CD4-positive, alpha-beta T cell (primary cell): ENCODE measurements at regions not wholly inside any gene's neighbourhood (a gene's known extent, or its start where the extent isn't known, plus 50 kb on each side); places are given as distances from the start of the nearest gene placed in this dataset.
A peak's percentile ranks its signal among the peaks of the same experiment; 100 is the strongest.

Source experiments
- ATAC-seq: fragments of 200-7000 bp; cut with Tn5 transposase; one replicate; pipeline ENCODE4 v1.10.0; 2022; ENCODE audit warnings: mild to moderate bottlenecking; ENCODE audit not compliant: poor library complexity
- CTCF ChIA-PET: fragments of 350-600 bp; sonication (Branson Sonifier 250); formaldehyde crosslinking; loops from one replicate; lab custom pipeline; 2021; ENCODE audit warnings: antibody characterized with exemption, inconsistent platforms; lab: Charles Lee
- POLR2A ChIA-PET: fragments of 350-600 bp; sonication (Branson Sonifier 250); formaldehyde crosslinking; loops from one replicate; lab custom pipeline; 2021; ENCODE audit warnings: antibody characterized with exemption, inconsistent platforms; lab: Charles Lee
- DNase-seq, 14 experiments: peaks; one replicate each; pipeline ENCODE4 v3.0.0-alpha.2; 2013 to 2020; ENCODE audit warnings: mixed read lengths in 2 of 14
- H3K27ac ChIP-seq, 2 donors: one replicate each; pipeline versions ENCODE4 v1.5.1 to v1.7.0; 2013; ENCODE audit warnings: low read length in 2 of 2, low read depth in 1 of 2, mild to moderate bottlenecking in 1 of 2
- H3K27me3 ChIP-seq, 2 experiments: 1 replicate in 1 of 2; 2 replicates in 1 of 2; pipeline versions ENCODE4 v1.6.1 to v1.7.0; 2013; ENCODE audit warnings: low read length in 2 of 2, control low read depth in 1 of 2, mild to moderate bottlenecking in 1 of 2, moderate library complexity in 1 of 2; ENCODE audit not compliant: insufficient read depth in 2 of 2, control insufficient read depth in 1 of 2
- H3K36me3 ChIP-seq: one replicate; pipeline ENCODE4 v1.6.1; 2013; ENCODE audit warnings: low read length, control low read depth; ENCODE audit not compliant: insufficient read depth
- H3K4me1 ChIP-seq: one replicate; pipeline ENCODE4 v1.6.1; 2013; ENCODE audit warnings: low read length, control low read depth; ENCODE audit not compliant: insufficient read depth
- H3K4me3 ChIP-seq: one replicate; pipeline ENCODE4 v1.5.1; 2013; ENCODE audit warnings: mild to moderate bottlenecking, low read length, moderate library complexity
- H3K9me3 ChIP-seq, 2 experiments: 1 replicate in 1 of 2; 2 replicates in 1 of 2; pipeline versions ENCODE4 v1.6.1 to v1.7.0; 2013; ENCODE audit warnings: low read length in 2 of 2, mild to moderate bottlenecking in 2 of 2, control low read depth in 1 of 2, moderate library complexity in 1 of 2; ENCODE audit not compliant: control insufficient read depth in 1 of 2, insufficient read depth in 1 of 2
- H3K27ac Mint-ChIP-seq: one replicate; pipeline ENCODE4 v1.8.0; 2020; ENCODE audit warnings: mixed read lengths
- H3K27me3 Mint-ChIP-seq: one replicate; pipeline ENCODE4 v1.8.0; 2021; ENCODE audit warnings: mixed read lengths
- H3K36me3 Mint-ChIP-seq: one replicate; pipeline ENCODE4 v1.8.0; 2021; ENCODE audit warnings: low read depth, mixed read lengths
- H3K4me1 Mint-ChIP-seq: one replicate; pipeline ENCODE4 v1.8.0; 2021; ENCODE audit warnings: low read depth, mixed read lengths
- H3K4me3 Mint-ChIP-seq: one replicate; pipeline ENCODE4 v1.8.0; 2020; ENCODE audit warnings: mild to moderate bottlenecking, mixed read lengths
- H3K9me3 Mint-ChIP-seq: one replicate; pipeline ENCODE4 v1.8.0; 2020; ENCODE audit warnings: mixed read lengths
- intact Hi-C, 2 experiments: fragments of 100-400 bp; cut with DNase I in 1 of 2; cut with micrococcal nuclease in 1 of 2; formaldehyde crosslinking; loops; one replicate each; pipeline versions ENCODE4 v1.15.1 to v1.9.0; 2023 to 2025; cut with DNase I, micrococcal nuclease
- TF ChIP-seq, protein P1 (sequence below): fragments of 200-600 bp; IDR thresholded peaks from one replicate; pipeline ENCODE4 v1.8.0; 2022; ENCODE audit warnings: antibody characterized with exemption, mild to moderate bottlenecking

DNA sequence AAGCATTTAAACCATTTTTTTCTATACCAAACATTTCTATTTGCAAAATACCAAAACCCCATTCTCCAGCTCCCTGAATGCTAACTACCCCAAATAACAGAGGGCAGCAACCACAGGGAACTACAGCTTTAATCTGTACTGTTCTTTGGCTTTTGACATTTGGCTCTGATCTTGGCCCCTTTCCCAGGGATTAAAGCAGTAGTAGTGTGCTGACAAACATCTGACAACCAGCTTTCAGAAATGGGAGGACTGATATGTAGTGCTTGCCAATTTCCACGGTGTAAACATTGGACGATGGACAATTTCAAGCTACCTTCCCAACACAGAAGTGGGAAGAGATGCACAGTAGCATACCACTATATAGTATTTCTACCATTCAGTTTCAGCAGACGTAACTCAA is 88.4 kb upstream of the TEAD1 start:
- CTCF ChIA-PET: no interaction called here
- DNase-seq (no peak), ATAC-seq (no peak)
- H3K27ac ChIP-seq: no peak overlapping the region
- H3K4me1 Mint-ChIP-seq: peaks cover 10% of the 10 kb centered on the region
- POLR2A ChIA-PET: no interaction called here
- H3K4me3 Mint-ChIP-seq: no peak overlapping the region
- H3K36me3 ChIP-seq: no peaks in the 10 kb centered on the region
- no peaks in the 10 kb centered on the region for H3K9me3 Mint-ChIP-seq
- intact Hi-C loops: no loop called here
- H3K36me3 Mint-ChIP-seq: no peaks in the 10 kb centered on the region
- H3K27me3 ChIP-seq: peaks cover 0 to 4% of the 10 kb centered on the region in 2 experiments
- no peak overlapping the region for H3K27ac Mint-ChIP-seq
- TF ChIP-seq, protein P1, sequence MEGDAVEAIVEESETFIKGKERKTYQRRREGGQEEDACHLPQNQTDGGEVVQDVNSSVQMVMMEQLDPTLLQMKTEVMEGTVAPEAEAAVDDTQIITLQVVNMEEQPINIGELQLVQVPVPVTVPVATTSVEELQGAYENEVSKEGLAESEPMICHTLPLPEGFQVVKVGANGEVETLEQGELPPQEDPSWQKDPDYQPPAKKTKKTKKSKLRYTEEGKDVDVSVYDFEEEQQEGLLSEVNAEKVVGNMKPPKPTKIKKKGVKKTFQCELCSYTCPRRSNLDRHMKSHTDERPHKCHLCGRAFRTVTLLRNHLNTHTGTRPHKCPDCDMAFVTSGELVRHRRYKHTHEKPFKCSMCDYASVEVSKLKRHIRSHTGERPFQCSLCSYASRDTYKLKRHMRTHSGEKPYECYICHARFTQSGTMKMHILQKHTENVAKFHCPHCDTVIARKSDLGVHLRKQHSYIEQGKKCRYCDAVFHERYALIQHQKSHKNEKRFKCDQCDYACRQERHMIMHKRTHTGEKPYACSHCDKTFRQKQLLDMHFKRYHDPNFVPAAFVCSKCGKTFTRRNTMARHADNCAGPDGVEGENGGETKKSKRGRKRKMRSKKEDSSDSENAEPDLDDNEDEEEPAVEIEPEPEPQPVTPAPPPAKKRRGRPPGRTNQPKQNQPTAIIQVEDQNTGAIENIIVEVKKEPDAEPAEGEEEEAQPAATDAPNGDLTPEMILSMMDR: no peak
- H3K4me1 ChIP-seq: no peaks in the 10 kb centered on the region
- H3K4me3 ChIP-seq: no peak overlapping the region
- H3K27me3 Mint-ChIP-seq: peaks cover 11% of the 10 kb centered on the region
- H3K9me3 ChIP-seq: no peaks in the 10 kb centered on the region

GRCh38 chr11:12587333-12587991 is 86.8 kb upstream of the TEAD1 start:
- peaks cover 10% of the 10 kb centered on the region for H3K4me1 Mint-ChIP-seq
- peaks cover 10% of the 10 kb centered on the region for H3K27me3 Mint-ChIP-seq
- H3K36me3 Mint-ChIP-seq: no peaks in the 10 kb centered on the region
- H3K9me3 ChIP-seq: no peaks in the 10 kb centered on the region
- no peak overlapping the region for H3K27ac ChIP-seq
- ATAC-seq: no peak
- no peaks in the 10 kb centered on the region for H3K27me3 ChIP-seq
- TF ChIP-seq, protein P1: no peak
- H3K4me3 Mint-ChIP-seq: no peak overlapping the region
- H3K36me3 ChIP-seq: no peaks in the 10 kb centered on the region
- H3K4me1 ChIP-seq: no peaks in the 10 kb centered on the region
- H3K9me3 Mint-ChIP-seq: no peaks in the 10 kb centered on the region
- no peak overlapping the region for H3K4me3 ChIP-seq
- intact Hi-C loops: no loop called here
- H3K27ac Mint-ChIP-seq: no peak overlapping the region
- POLR2A ChIA-PET: no interaction called here
- CTCF ChIA-PET: interaction anchor here (0.8 to 1.5 kb wide), 3 partner anchors 8 to 12 kb away, joined by 3 to 5 read pairs (median 3); no protein-coding TSS in a partner anchor
- DNase-seq: peak in 2 of 14 experiments; percentile 4 to 10

- intact Hi-C loops: no loop called here
- no peaks in the 10 kb centered on the region for H3K36me3 ChIP-seq
- DNase-seq (no peak), ATAC-seq (no peak)
- no peaks in the 10 kb centered on the region for H3K27me3 ChIP-seq
- peaks cover 24% of the 10 kb centered on the region for H3K27me3 Mint-ChIP-seq
- no peaks in the 10 kb centered on the region for H3K9me3 ChIP-seq
- no peaks in the 10 kb centered on the region for H3K9me3 Mint-ChIP-seq
- TF ChIP-seq, protein P1: no peak
- H3K4me1 Mint-ChIP-seq: peaks cover 10% of the 10 kb centered on the region
- H3K36me3 Mint-ChIP-seq: no peaks in the 10 kb centered on the region
- no peak overlapping the region for H3K4me3 ChIP-seq
- no peak overlapping the region for H3K4me3 Mint-ChIP-seq
- no peaks in the 10 kb centered on the region for H3K4me1 ChIP-seq
- H3K27ac ChIP-seq: no peak overlapping the region
- POLR2A ChIA-PET: no interaction called here
- CTCF ChIA-PET: no interaction called here
- no peak overlapping the region for H3K27ac Mint-ChIP-seq
Measured at GRCh38 chr11:12591706-12592105, 82.5 kb upstream of the TEAD1 start.
